HCT116 (cell line): ENCODE measurements at regions not wholly inside any gene's neighbourhood (a gene's known extent, or its start where the extent isn't known, plus 50 kb on each side); places are given as distances from the start of the nearest gene placed in this dataset.

ENCODE experiments used
- ATAC-seq: fragments of 200-7000 bp; cut with Tn5 transposase; 2 replicates; pipeline ENCODE4 v1.9.1; 2020; ENCODE audit warnings: mild to moderate bottlenecking, moderate library complexity
- BruUV-seq: library from RNA; stranded (reverse); fragments of 400-500 nt; replicated peaks from 2 replicates; lab custom pipeline; 2021; lab: Mats Ljungman, UMichigan
- CTCF ChIA-PET: fragments of 300-600 bp; sonication (Branson Sonifier 250); formaldehyde crosslinking; loops from one replicate; lab custom pipeline; 2021; ENCODE audit warnings: antibody characterized with exemption; lab: Charles Lee
- POLR2A ChIA-PET: fragments of 300-600, 350-600 bp; sonication (Branson Sonifier 250); formaldehyde crosslinking; loops from one replicate; lab custom pipeline; 2021; ENCODE audit warnings: antibody characterized with exemption; lab: Charles Lee
- RAD21 ChIA-PET, 2 experiments: fragments of 300-600 bp; sonication (Branson Sonifier 250); formaldehyde crosslinking; loops; one replicate each; lab custom pipeline; 2023; ENCODE audit warnings: low total read pairs in 2 of 2; ENCODE audit not compliant: uncharacterized antibody in 2 of 2, unreplicated experiment in 2 of 2, low non-redundant PET in 1 of 2; lab: Charles Lee
- DNase-seq: peaks from one replicate; pipeline ENCODE4 v3.0.0-alpha.2; 2010; ENCODE audit warnings: low read depth, low spot score
- H2AFZ ChIP-seq: fragments of 200-600 bp; shearing (Covaris generic), sonication (generic); 2 replicates; pipeline ENCODE4 v1.6.1; 2017; ENCODE audit warnings: low read depth, mixed run types, mixed read lengths, antibody characterized with exemption, low read length; ENCODE audit not compliant: poor library complexity, severe bottlenecking
- H3K27ac ChIP-seq: 2 replicates; pipeline ENCODE4 v1.5.1; 2012; ENCODE audit warnings: low read depth, low read length
- H3K27me3 ChIP-seq: fragments of 200-600 bp; sonication (generic); 2 replicates; pipeline ENCODE4 v1.6.1; 2016; ENCODE audit warnings: mixed run types, low read length, mixed read lengths; ENCODE audit not compliant: insufficient read depth
- H3K36me3 ChIP-seq, 2 experiments: fragments of 200-500 bp in 1 of 2; fragments of 200-600 bp in 1 of 2; sonication (Bioruptor generic) in 1 of 2; sonication (generic) in 1 of 2; 2 replicates each; pipeline versions ENCODE4 v1.5.1 to v1.6.1; 2014 to 2016; ENCODE audit warnings: low read length in 2 of 2, inconsistent platforms in 1 of 2, mixed read lengths in 1 of 2, mixed run types in 1 of 2; ENCODE audit not compliant: insufficient read depth in 2 of 2, control insufficient read depth in 1 of 2
- H3K4me1 ChIP-seq, 2 experiments: fragments of 200-600 bp in 1 of 2; sonication (generic) in 1 of 2; 2 replicates each; pipeline versions ENCODE4 v1.5.1 to v1.6.1; 2012 to 2017; ENCODE audit warnings: low read length in 2 of 2, inconsistent platforms in 1 of 2, mild to moderate bottlenecking in 1 of 2, mixed read lengths in 1 of 2, mixed run types in 1 of 2, moderate library complexity in 1 of 2; ENCODE audit not compliant: insufficient read depth in 2 of 2, control insufficient read depth in 1 of 2
- H3K4me2 ChIP-seq: fragments of 200-600 bp; sonication (generic); 2 replicates; pipeline ENCODE4 v1.6.1; 2017; ENCODE audit warnings: mixed run types, low read length, mixed read lengths
- H3K4me3 ChIP-seq, 2 experiments: fragments of 200-600 bp in 1 of 2; sonication (generic) in 1 of 2; replicated peaks in 1 of 2; 2 replicates each; pipeline ENCODE4 v1.5.1; 2011 to 2016; ENCODE audit warnings: low read length in 2 of 2, control low read depth in 1 of 2, low read depth in 1 of 2, mild to moderate bottlenecking in 1 of 2, mixed read lengths in 1 of 2, mixed run types in 1 of 2
- H3K79me2 ChIP-seq: fragments of 200-600 bp; sonication (generic); 2 replicates; pipeline ENCODE4 v1.6.1; 2017; ENCODE audit warnings: mild to moderate bottlenecking, mixed run types, low read length, moderate library complexity, mixed read lengths; ENCODE audit not compliant: insufficient read depth
- H3K9ac ChIP-seq: fragments of 200-600 bp; sonication (generic); 2 replicates; pipeline ENCODE4 v1.6.1; 2016; ENCODE audit warnings: low read length, mixed read lengths
- H3K9me2 ChIP-seq: fragments of 200-600 bp; sonication (generic), shearing (Covaris generic); 2 replicates; pipeline ENCODE4 v1.6.1; 2017; ENCODE audit warnings: mixed run types, mild to moderate bottlenecking, moderate library complexity; ENCODE audit not compliant: insufficient read depth
- H3K9me3 ChIP-seq, 2 experiments: fragments of 200-500 bp in 1 of 2; fragments of 200-600 bp in 1 of 2; sonication (Bioruptor generic) in 1 of 2; sonication (generic) in 1 of 2; 2 replicates each; pipeline ENCODE4 v1.6.1; 2014 to 2017; ENCODE audit warnings: low read length in 2 of 2, mixed read lengths in 2 of 2, inconsistent platforms in 1 of 2, low read depth in 1 of 2, mild to moderate bottlenecking in 1 of 2, mixed run types in 1 of 2, moderate library complexity in 1 of 2; ENCODE audit not compliant: control insufficient read depth in 1 of 2, insufficient read depth in 1 of 2
- H4K20me1 ChIP-seq: fragments of 200-600 bp; sonication (generic), shearing (Covaris generic); 2 replicates; pipeline ENCODE4 v1.6.1; 2017; ENCODE audit warnings: mixed run types, mild to moderate bottlenecking, moderate library complexity; ENCODE audit not compliant: insufficient read depth
- CBX3 ChIP-seq: IDR thresholded peaks from 2 replicates; pipeline ENCODE4 v1.6.1; 2012; ENCODE audit warnings: low read depth
- CEBPB ChIP-seq: IDR thresholded peaks from 2 replicates; pipeline ENCODE4 v1.6.1; 2012; ENCODE audit warnings: low read depth
- EZH2phosphoT487 ChIP-seq: fragments of 200-600 bp; IDR thresholded peaks from 2 replicates; pipeline ENCODE4 v1.6.1; 2018; ENCODE audit warnings: antibody characterized with exemption, borderline replicate concordance
- FOSL1 ChIP-seq: IDR thresholded peaks from 2 replicates; pipeline ENCODE4 v1.6.1; 2012; ENCODE audit warnings: low read depth
- POLR2A ChIP-seq: IDR thresholded peaks from 2 replicates; pipeline ENCODE4 v1.7.0; 2011; ENCODE audit warnings: borderline replicate concordance; ENCODE audit not compliant: insufficient read depth, insufficient read length; ENCODE audit errors: extremely low read depth
- POLR2AphosphoS5 ChIP-seq: IDR thresholded peaks from 2 replicates; pipeline ENCODE4 v1.6.1; 2011; ENCODE audit warnings: mild to moderate bottlenecking, low read depth, low read length, moderate library complexity
- RAD21 ChIP-seq: IDR thresholded peaks from 2 replicates; pipeline ENCODE4 v1.6.1; 2012; ENCODE audit warnings: low read depth, mild to moderate bottlenecking
- REST ChIP-seq: IDR thresholded peaks from 2 replicates; pipeline ENCODE4 v1.6.1; 2012; ENCODE audit warnings: low read depth
- SIN3A ChIP-seq: IDR thresholded peaks from 2 replicates; pipeline ENCODE4 v1.6.1; 2012; ENCODE audit warnings: low read depth
- SP1 ChIP-seq: IDR thresholded peaks from 2 replicates; pipeline ENCODE4 v1.6.1; 2012; ENCODE audit warnings: low read depth
- SRF ChIP-seq: IDR thresholded peaks from 2 replicates; pipeline ENCODE4 v1.6.1; 2012; ENCODE audit warnings: low read depth
- TCF7L2 ChIP-seq: IDR thresholded peaks from 2 replicates; pipeline ENCODE4 v1.7.0; 2011; ENCODE audit warnings: borderline replicate concordance, inconsistent platforms; ENCODE audit not compliant: insufficient read depth, insufficient read length; ENCODE audit errors: extremely low read depth
- YY1 ChIP-seq: IDR thresholded peaks from 2 replicates; pipeline ENCODE4 v1.6.1; 2011; ENCODE audit warnings: low read length, low read depth, moderate library complexity, mild to moderate bottlenecking; ENCODE audit not compliant: insufficient replicate concordance; ENCODE audit errors: extremely low read depth
- ZBTB33 ChIP-seq: IDR thresholded peaks from 2 replicates; pipeline ENCODE4 v1.6.1; 2011; ENCODE audit warnings: mild to moderate bottlenecking, low read length, moderate library complexity; ENCODE audit not compliant: insufficient replicate concordance; ENCODE audit errors: extremely low read depth
- ZFX ChIP-seq: fragments of 450-650 bp; IDR thresholded peaks from 2 replicates; pipeline ENCODE4 v1.6.1; 2017
- intact Hi-C: fragments of 100-400 bp; cut with micrococcal nuclease; formaldehyde crosslinking; loops from 2 replicates; pipeline ENCODE4 v1.10.0; 2022
- TF ChIP-seq, protein P1 (sequence below): IDR thresholded peaks from 2 replicates; pipeline ENCODE4 v1.6.1; 2012

GRCh38 chr1:19577561-19577960, 66.5 kb upstream of the NBL1 start:
- Histone ChIP-seq H3K9me3 (no peaks in the 10 kb centered on the region), H3K79me2 (no peaks in the 10 kb centered on the region), H2AFZ (no peak overlapping the region), H3K9ac (no peak overlapping the region), H3K4me3 (no peak overlapping the region), H3K9me2 (no peaks in the 10 kb centered on the region), H4K20me1 (no peaks in the 10 kb centered on the region), H3K4me1 (peaks cover 0 to 6% of the 10 kb centered on the region in 2 experiments; a peak in 1 of 4 replicates), H3K27me3 (no peaks in the 10 kb centered on the region), H3K27ac (no peak overlapping the region), H3K4me2 (no peak overlapping the region), H3K36me3 (no peaks in the 10 kb centered on the region)
- ChIA-PET RAD21 (no interaction called here), POLR2A (no interaction called here), CTCF (no interaction called here)
- no peak for ATAC-seq
- no TSS peak for BruUV-seq
- no peak for DNase-seq
- TF ChIP-seq, protein P1, sequence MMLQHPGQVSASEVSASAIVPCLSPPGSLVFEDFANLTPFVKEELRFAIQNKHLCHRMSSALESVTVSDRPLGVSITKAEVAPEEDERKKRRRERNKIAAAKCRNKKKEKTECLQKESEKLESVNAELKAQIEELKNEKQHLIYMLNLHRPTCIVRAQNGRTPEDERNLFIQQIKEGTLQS = no peak
- TF ChIP-seq YY1 (no peak), SRF (no peak), ZBTB33 (no peak), SIN3A (no peak), SP1 (no peak), EZH2phosphoT487 (no peak), RAD21 (no peak), POLR2A (no peak), CEBPB (no peak), POLR2AphosphoS5 (no peak), TCF7L2 (no peak), ZFX (no peak), CBX3 (no peak), FOSL1 (no peak), REST (no peak)
- intact Hi-C loops = no loop called here
